HG02610 (cell line): ENCODE measurements at regions not wholly inside any gene's neighbourhood (a gene's known extent, or its start where the extent isn't known, plus 50 kb on each side); places are given as distances from the start of the nearest gene placed in this dataset.

ENCODE experiments used
- ATAC-seq: cut with Tn5 transposase; IDR thresholded peaks from one replicate; pipeline ENCODE4 v1.9.1; 2021; ENCODE audit warnings: mild to moderate bottlenecking, moderate library complexity; ENCODE audit not compliant: unreplicated experiment

- ATAC-seq: no peak
Measured at GRCh38 chr12:115407036-115407435, 723.1 kb upstream of the TBX3 start.

- ATAC-seq: no peak
Measured at GRCh38 chr12:115405471-115405860, 721.5 kb upstream of the TBX3 start.

- no peak for ATAC-seq
Measured at GRCh38 chr12:115404761-115405470, 720.9 kb upstream of the TBX3 start.

GRCh38 chr12:115403689-115404088, 719.7 kb upstream of the TBX3 start:
- ATAC-seq: no peak

- ATAC-seq: no peak
Measured at GRCh38 chr12:115403253-115403652, 719.3 kb upstream of the TBX3 start.

GRCh38 chr12:115402443-115403180, 718.6 kb upstream of the TBX3 start:
- ATAC-seq: no peak

- no peak for ATAC-seq
Measured at GRCh38 chr12:115401761-115402160, 717.8 kb upstream of the TBX3 start.

- no peak for ATAC-seq
Measured at GRCh38 chr12:115400011-115400410, 716.0 kb upstream of the TBX3 start.

- ATAC-seq: no peak
Measured at GRCh38 chr12:115398311-115398781, 714.4 kb upstream of the TBX3 start.

- no peak for ATAC-seq
Measured at GRCh38 chr12:115396567-115396966, 712.6 kb upstream of the TBX3 start.

GRCh38 chr12:115394496-115395220, 710.7 kb upstream of the TBX3 start:
- no peak for ATAC-seq

- ATAC-seq: no peak
Measured at GRCh38 chr12:115388139-115388538, 704.2 kb upstream of the TBX3 start.

GRCh38 chr12:115387467-115387901, 703.5 kb upstream of the TBX3 start:
- no peak for ATAC-seq

GRCh38 chr12:115386946-115387345, 703.0 kb upstream of the TBX3 start:
- ATAC-seq: no peak

- ATAC-seq: no peak
Measured at GRCh38 chr12:115385141-115385540, 701.2 kb upstream of the TBX3 start.

- no peak for ATAC-seq
Measured at GRCh38 chr12:115384391-115384790, 700.4 kb upstream of the TBX3 start.

- no peak for ATAC-seq
Measured at GRCh38 chr12:115383668-115384067, 699.7 kb upstream of the TBX3 start.

- ATAC-seq: no peak
Measured at GRCh38 chr12:115382681-115383080, 698.7 kb upstream of the TBX3 start.

GRCh38 chr12:115380546-115381120, 696.7 kb upstream of the TBX3 start:
- no peak for ATAC-seq

- no peak for ATAC-seq
Measured at GRCh38 chr12:115378291-115378690, 694.3 kb upstream of the TBX3 start.

- no peak for ATAC-seq
Measured at GRCh38 chr12:115377779-115378178, 693.8 kb upstream of the TBX3 start.
